ENCODE measurements at regions not wholly inside any gene's neighbourhood (a gene's known extent, or its start where the extent isn't known, plus 50 kb on each side); places are given as distances from the start of the nearest gene placed in this dataset.

DNA sequence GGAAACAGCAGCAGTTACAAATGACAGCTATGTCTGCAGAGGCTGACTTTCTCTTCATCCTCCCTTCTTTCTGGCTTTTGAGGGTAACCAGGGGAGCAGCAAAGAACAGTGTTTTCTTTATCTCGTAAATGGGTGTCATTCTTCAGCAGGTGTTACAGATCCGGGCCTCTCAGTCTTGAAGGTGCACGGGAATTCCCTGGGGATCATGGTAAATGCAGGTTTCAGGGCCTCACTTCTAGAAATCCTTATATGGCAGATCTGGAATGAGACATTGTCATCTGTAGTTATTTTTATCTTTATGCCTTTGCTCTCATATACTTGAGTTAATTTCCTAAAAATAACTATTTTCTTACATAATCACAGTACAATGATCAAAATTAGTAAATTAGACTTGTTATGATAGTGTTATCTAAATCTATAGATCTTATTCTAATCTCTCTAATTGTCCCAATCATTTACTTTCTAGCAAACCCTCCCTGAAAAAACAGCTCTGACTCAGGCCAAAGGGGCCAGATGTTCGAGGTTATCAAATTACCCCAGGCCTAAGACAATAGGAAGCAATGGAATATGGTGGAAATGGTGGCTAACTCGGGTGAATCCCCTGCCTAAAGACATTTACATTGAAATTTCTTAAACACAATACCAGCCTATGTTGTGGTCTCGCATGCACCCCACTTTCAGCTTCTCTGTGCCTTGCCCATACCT lies 145.0 kb downstream of the CAND1 start:
- Histone ChIP-seq H3K4me3 (ENCODE audit: low read depth, low read length, poor library complexity, severe bottlenecking) (no peak overlapping the region), H3K36me3 (ENCODE audit: insufficient read depth, low read length, poor library complexity, severe bottlenecking) (no peaks in the 10 kb centered on the region), H3K9me3 (ENCODE audit: low read depth, low read length, poor library complexity, severe bottlenecking) (no peaks in the 10 kb centered on the region), H3K4me1 (ENCODE audit: insufficient read depth, low read length, poor library complexity, severe bottlenecking) (no peaks in the 10 kb centered on the region), H3K27me3 (replicated peaks; ENCODE audit: insufficient read depth, low read depth, low read length, poor library complexity) (peaks cover 6% of the 10 kb centered on the region), H3K27ac (ENCODE audit: low read depth, low read length, poor library complexity, severe bottlenecking) (no peak overlapping the region)
- DNase-seq (ENCODE audit: low spot score) = no peak
- ChIA-PET POLR2A (ENCODE audit: low non-redundant PET) (no interaction called here), CTCF (interaction anchor here (1.9 kb wide), 1 partner anchor 58 kb away, joined by 9 read pairs; no protein-coding TSS in a partner anchor)
- intact Hi-C loops (cut with micrococcal nuclease; ENCODE audit: unreplicated experiment) = no loop called here
- no TSS peak for BruUV-seq (replicated peaks)
- no peak for TF ChIP-seq EZH2 (IDR thresholded peaks at IDR 0.05; ENCODE audit: borderline replicate concordance, low read depth, low read length, poor library complexity, severe bottlenecking)
- TF ChIP-seq, protein P1, sequence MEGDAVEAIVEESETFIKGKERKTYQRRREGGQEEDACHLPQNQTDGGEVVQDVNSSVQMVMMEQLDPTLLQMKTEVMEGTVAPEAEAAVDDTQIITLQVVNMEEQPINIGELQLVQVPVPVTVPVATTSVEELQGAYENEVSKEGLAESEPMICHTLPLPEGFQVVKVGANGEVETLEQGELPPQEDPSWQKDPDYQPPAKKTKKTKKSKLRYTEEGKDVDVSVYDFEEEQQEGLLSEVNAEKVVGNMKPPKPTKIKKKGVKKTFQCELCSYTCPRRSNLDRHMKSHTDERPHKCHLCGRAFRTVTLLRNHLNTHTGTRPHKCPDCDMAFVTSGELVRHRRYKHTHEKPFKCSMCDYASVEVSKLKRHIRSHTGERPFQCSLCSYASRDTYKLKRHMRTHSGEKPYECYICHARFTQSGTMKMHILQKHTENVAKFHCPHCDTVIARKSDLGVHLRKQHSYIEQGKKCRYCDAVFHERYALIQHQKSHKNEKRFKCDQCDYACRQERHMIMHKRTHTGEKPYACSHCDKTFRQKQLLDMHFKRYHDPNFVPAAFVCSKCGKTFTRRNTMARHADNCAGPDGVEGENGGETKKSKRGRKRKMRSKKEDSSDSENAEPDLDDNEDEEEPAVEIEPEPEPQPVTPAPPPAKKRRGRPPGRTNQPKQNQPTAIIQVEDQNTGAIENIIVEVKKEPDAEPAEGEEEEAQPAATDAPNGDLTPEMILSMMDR (conservative IDR thresholded peaks at IDR 0.05; ENCODE audit: low read depth, low read length) = no peak

- peak; percentile 67 for DNase-seq (ENCODE audit: low spot score)
- Histone ChIP-seq H3K36me3 (ENCODE audit: insufficient read depth, low read length, poor library complexity, severe bottlenecking) (no peaks in the 10 kb centered on the region), H3K27ac (ENCODE audit: low read depth, low read length, poor library complexity, severe bottlenecking) (no peak overlapping the region), H3K27me3 (replicated peaks; ENCODE audit: insufficient read depth, low read depth, low read length, poor library complexity) (peaks cover 6% of the 10 kb centered on the region), H3K4me1 (ENCODE audit: insufficient read depth, low read length, poor library complexity, severe bottlenecking) (peaks cover 5% of the 10 kb centered on the region), H3K9me3 (ENCODE audit: low read depth, low read length, poor library complexity, severe bottlenecking) (no peaks in the 10 kb centered on the region), H3K4me3 (ENCODE audit: low read depth, low read length, poor library complexity, severe bottlenecking) (no peak overlapping the region)
- BruUV-seq (replicated peaks) = no TSS peak
- ChIA-PET POLR2A (ENCODE audit: low non-redundant PET) (no interaction called here), CTCF (no interaction called here)
- no peak for TF ChIP-seq EZH2 (IDR thresholded peaks at IDR 0.05; ENCODE audit: borderline replicate concordance, low read depth, low read length, poor library complexity, severe bottlenecking)
- TF ChIP-seq, protein P1 (conservative IDR thresholded peaks at IDR 0.05; ENCODE audit: low read depth, low read length) = peak; percentile 72
- intact Hi-C loops (cut with micrococcal nuclease; ENCODE audit: unreplicated experiment) = loop anchor here (1.0 kb wide), 1 partner anchor 59 kb away; no protein-coding TSS in a partner anchor
Observed at GRCh38 chr12:67415473-67415872, 146.3 kb downstream of the CAND1 start.

GRCh38 chr12:67419810-67420209 lies 150.7 kb downstream of the CAND1 start:
- intact Hi-C loops (cut with micrococcal nuclease; ENCODE audit: unreplicated experiment) = no loop called here
- Histone ChIP-seq H3K27ac (ENCODE audit: low read depth, low read length, poor library complexity, severe bottlenecking) (no peak overlapping the region), H3K4me3 (ENCODE audit: low read depth, low read length, poor library complexity, severe bottlenecking) (no peak overlapping the region), H3K27me3 (replicated peaks; ENCODE audit: insufficient read depth, low read depth, low read length, poor library complexity) (no peaks in the 10 kb centered on the region), H3K9me3 (ENCODE audit: low read depth, low read length, poor library complexity, severe bottlenecking) (no peaks in the 10 kb centered on the region), H3K36me3 (ENCODE audit: insufficient read depth, low read length, poor library complexity, severe bottlenecking) (no peaks in the 10 kb centered on the region), H3K4me1 (ENCODE audit: insufficient read depth, low read length, poor library complexity, severe bottlenecking) (peaks cover 5% of the 10 kb centered on the region)
- no peak for DNase-seq (ENCODE audit: low spot score)
- no peak for TF ChIP-seq EZH2 (IDR thresholded peaks at IDR 0.05; ENCODE audit: borderline replicate concordance, low read depth, low read length, poor library complexity, severe bottlenecking)
- TF ChIP-seq, protein P1 (conservative IDR thresholded peaks at IDR 0.05; ENCODE audit: low read depth, low read length) = no peak
- BruUV-seq (replicated peaks) = no TSS peak
- ChIA-PET CTCF (no interaction called here), POLR2A (ENCODE audit: low non-redundant PET) (interaction anchor here (0.5 kb wide), 1 partner anchor 624 kb away, joined by 3 read pairs; no protein-coding TSS in a partner anchor)

All from A673 (cell line).